Stomach (tissue), 8 donors: ENCODE measurements at regions not wholly inside any gene's neighbourhood (a gene's known extent, or its start where the extent isn't known, plus 50 kb on each side); places are given as distances from the start of the nearest gene placed in this dataset.

Source experiments
- DNase-seq, 2 donors: peaks; one replicate each; pipeline versions ENCODE4 v3.0.0 to v3.0.0-alpha.2; 2013 to 2019
- H3K27ac ChIP-seq, 5 donors: fragments of 200-600 bp in 4 of 5; sonication (generic) in 4 of 5; one replicate each; pipeline ENCODE4 v1.5.1; 2013 to 2019; ENCODE audit warnings: mild to moderate bottlenecking in 1 of 5, moderate library complexity in 1 of 5
- H3K27me3 ChIP-seq, 3 donors: fragments of 200-600 bp; sonication (generic); one replicate each; pipeline ENCODE4 v1.5.1; 2017 to 2019; ENCODE audit warnings: mixed run types in 1 of 3
- H3K36me3 ChIP-seq, 4 donors: fragments of 200-600 bp; sonication (generic); 1 replicate in 3 of 4; 2 replicates in 1 of 4; pipeline ENCODE4 v1.5.1; 2016 to 2019
- H3K4me1 ChIP-seq, 4 donors: fragments of 200-600 bp; sonication (generic); one replicate each; pipeline ENCODE4 v1.5.1; 2016 to 2019
- H3K4me3 ChIP-seq, 4 donors: fragments of 200-600 bp; sonication (generic) in 3 of 4; one replicate each; pipeline ENCODE4 v1.5.1; 2016 to 2019; ENCODE audit warnings: mild to moderate bottlenecking in 1 of 4
- H3K9me3 ChIP-seq, 4 donors: fragments of 200-600 bp; sonication (generic); one replicate each; pipeline ENCODE4 v1.5.1; 2016 to 2019
- CTCF ChIP-seq, 7 experiments: fragments of 450-650 bp in 4 of 7; fragments of 200-600 bp in 3 of 7; sonication (generic) in 3 of 7; IDR thresholded peaks; one replicate each; pipeline ENCODE4 v1.5.1; 2016 to 2019; ENCODE audit warnings: antibody characterized with exemption in 7 of 7, control low read depth in 2 of 7, mild to moderate bottlenecking in 1 of 7
- EP300 ChIP-seq: sonication (generic); formaldehyde crosslinking; IDR thresholded peaks from one replicate; pipeline ENCODE4 v1.6.1; 2017; ENCODE audit warnings: antibody characterized with exemption
- POLR2A ChIP-seq, 4 donors: fragments of 450-650 bp; IDR thresholded peaks; one replicate each; pipeline ENCODE4 v1.6.1; 2016; ENCODE audit warnings: antibody characterized with exemption in 4 of 4, control low read depth in 2 of 4, mild to moderate bottlenecking in 1 of 4, moderate library complexity in 1 of 4
- POLR2AphosphoS5 ChIP-seq, 3 donors: sonication (generic); formaldehyde crosslinking; IDR thresholded peaks; one replicate each; pipeline ENCODE4 v1.6.1; 2016; ENCODE audit warnings: antibody characterized with exemption in 3 of 3
- whole genome bisulfite sequencing, 5 donors: extraction: QIAGEN DNeasy Blood & Tissue Kit in 3 of 5; methylation state at CpG; one replicate each; pipeline versions ENCODE4 v1.1.5 to v1.1.7; 2013 to 2018; 5-methylcytosine and 5-hydroxymethylcytosine counted together
- intact Hi-C: fragments of 100-400 bp; cut with DNase I; formaldehyde crosslinking; loops from one replicate; pipeline ENCODE4 v1.15.1; 2023; ENCODE audit warnings: low total_unique reads
- donor health status: healthy with polysubstance abuse.
- donor health status: Bipolar disorder and iron deficiency.
- donor health status: healthy.

GRCh38 chr9:14389657-14390056 lies 75.7 kb upstream of the NFIB start:
- no peak overlapping the region for H3K27ac ChIP-seq
- H3K36me3 ChIP-seq, result no peaks in the 10 kb centered on the region
- H3K27me3 ChIP-seq, result no peaks in the 10 kb centered on the region
- no peaks in the 10 kb centered on the region for H3K4me1 ChIP-seq
- intact Hi-C loops, result no loop called here
- H3K4me3 ChIP-seq, result no peak overlapping the region
- no peak for DNase-seq
- 86 to 99% (median 95%) methylated on average over 2 of the region's 2 CpGs for WGBS, 5 donors
- peaks cover 0 to 10% (median 5%) of the 10 kb centered on the region in 4 donors for H3K9me3 ChIP-seq
- TF ChIP-seq POLR2A (IDR thresholded peaks at IDR 0.05) (no peak), CTCF (IDR thresholded peaks at IDR 0.05) (no peak), EP300 (no peak), POLR2AphosphoS5 (IDR thresholded peaks at IDR 0.05) (no peak)

GRCh38 chr9:14389146-14389545 lies 75.2 kb upstream of the NFIB start:
- WGBS, 5 donors, result 51 to 70% (median 62%) methylated on average over 1 of the region's 1 CpG
- Histone ChIP-seq H3K9me3 (peaks cover 0 to 10% (median 5%) of the 10 kb centered on the region in 4 donors), H3K36me3 (no peaks in the 10 kb centered on the region), H3K27me3 (no peaks in the 10 kb centered on the region), H3K4me1 (no peaks in the 10 kb centered on the region), H3K4me3 (no peak overlapping the region), H3K27ac (no peak overlapping the region)
- no peak for DNase-seq
- intact Hi-C loops, result no loop called here
- TF ChIP-seq EP300, result no peak
- no peak for TF ChIP-seq CTCF (IDR thresholded peaks at IDR 0.05)
- no peak for TF ChIP-seq POLR2AphosphoS5 (IDR thresholded peaks at IDR 0.05)
- TF ChIP-seq POLR2A (IDR thresholded peaks at IDR 0.05), result no peak

- no peaks in the 10 kb centered on the region for H3K36me3 ChIP-seq
- no peak for TF ChIP-seq POLR2AphosphoS5 (IDR thresholded peaks at IDR 0.05)
- no peak for TF ChIP-seq CTCF (IDR thresholded peaks at IDR 0.05)
- 92 to 96% (median 94%) methylated on average over 12 of the region's 12 CpGs for WGBS, 5 donors
- H3K9me3 ChIP-seq, result no peaks in the 10 kb centered on the region
- H3K27ac ChIP-seq, result no peak overlapping the region
- no peak for DNase-seq
- H3K4me1 ChIP-seq, result no peaks in the 10 kb centered on the region
- no peaks in the 10 kb centered on the region for H3K27me3 ChIP-seq
- intact Hi-C loops, result no loop called here
- no peak overlapping the region for H3K4me3 ChIP-seq
Measured at GRCh38 chr9:14383773-14384172, 69.8 kb upstream of the NFIB start.

GRCh38 chr9:14383294-14383693 lies 69.4 kb upstream of the NFIB start:
- no peak for TF ChIP-seq POLR2AphosphoS5 (IDR thresholded peaks at IDR 0.05)
- TF ChIP-seq CTCF (IDR thresholded peaks at IDR 0.05), result no peak
- TF ChIP-seq EP300, result no peak
- no peak for TF ChIP-seq POLR2A (IDR thresholded peaks at IDR 0.05)
- H3K4me1 ChIP-seq, result no peaks in the 10 kb centered on the region
- H3K9me3 ChIP-seq, result no peaks in the 10 kb centered on the region
- H3K27me3 ChIP-seq, result no peaks in the 10 kb centered on the region
- no peak overlapping the region for H3K4me3 ChIP-seq
- no peak overlapping the region for H3K27ac ChIP-seq
- intact Hi-C loops, result no loop called here
- DNase-seq, result peak in 1 of 2 donors; percentile 62
- WGBS, 5 donors, result 44 to 62% (median 56%) methylated on average over 2 of the region's 2 CpGs
- H3K36me3 ChIP-seq, result no peaks in the 10 kb centered on the region
